DMS 273 (cell line): ENCODE measurements at regions not wholly inside any gene's neighbourhood (a gene's known extent, or its start where the extent isn't known, plus 50 kb on each side); places are given as distances from the start of the nearest gene placed in this dataset.
"Not testable (repeated sequence)": the region's sequence is repeated elsewhere in the genome, so short reads cannot be mapped to it uniquely, and the experiment has no call there.

Source experiments
- DNase-seq: peaks from one replicate; lab custom pipeline; 2025; ENCODE audit not compliant: unreplicated experiment; lab: John Stamatoyannopoulos, UW

GRCh38 chr19:7400815-7401214 is 52.1 kb downstream of the ARHGEF18 start:
- DNase-seq: no peak

- DNase-seq: no peak
Measured at GRCh38 chr19:7401694-7402093, 53.0 kb downstream of the ARHGEF18 start.

- not testable (repeated sequence) for DNase-seq
Measured at GRCh38 chr19:7405482-7405881, 56.7 kb downstream of the ARHGEF18 start.

GRCh38 chr19:7408251-7408650 is 59.5 kb downstream of the ARHGEF18 start:
- DNase-seq: no peak

- no peak for DNase-seq
Measured at GRCh38 chr19:7410946-7411345, 62.2 kb downstream of the ARHGEF18 start.

- DNase-seq: no peak
Measured at GRCh38 chr19:7413629-7414028, 64.9 kb downstream of the ARHGEF18 start.

- no peak for DNase-seq
Measured at GRCh38 chr19:7415163-7415856, 66.6 kb downstream of the ARHGEF18 start.

GRCh38 chr19:7415857-7416371 is 67.2 kb downstream of the ARHGEF18 start:
- DNase-seq: no peak

GRCh38 chr19:7417671-7418324 is 69.1 kb downstream of the ARHGEF18 start:
- DNase-seq: peak; percentile 28

- peak; percentile 20 for DNase-seq
Measured at GRCh38 chr19:7418596-7418995, 69.9 kb downstream of the ARHGEF18 start.

GRCh38 chr19:7419153-7419552 is 69.7 kb downstream of the PEX11G start:
- no peak for DNase-seq

- DNase-seq: no peak
Measured at GRCh38 chr19:7419777-7420439, 68.9 kb downstream of the PEX11G start.

GRCh38 chr19:7421941-7422744 is 66.7 kb downstream of the PEX11G start:
- DNase-seq: no peak
